NCI-H226 (cell line): ENCODE measurements at regions not wholly inside any gene's neighbourhood (a gene's known extent, or its start where the extent isn't known, plus 50 kb on each side); places are given as distances from the start of the nearest gene placed in this dataset.

Experiments used
- DNase-seq: peaks from one replicate; pipeline ENCODE4 v3.0.0-alpha.2; 2015

- no peak for DNase-seq
Observed at GRCh38 chr4:165723051-165723795, 149.8 kb upstream of the TLL1 start.

DNA sequence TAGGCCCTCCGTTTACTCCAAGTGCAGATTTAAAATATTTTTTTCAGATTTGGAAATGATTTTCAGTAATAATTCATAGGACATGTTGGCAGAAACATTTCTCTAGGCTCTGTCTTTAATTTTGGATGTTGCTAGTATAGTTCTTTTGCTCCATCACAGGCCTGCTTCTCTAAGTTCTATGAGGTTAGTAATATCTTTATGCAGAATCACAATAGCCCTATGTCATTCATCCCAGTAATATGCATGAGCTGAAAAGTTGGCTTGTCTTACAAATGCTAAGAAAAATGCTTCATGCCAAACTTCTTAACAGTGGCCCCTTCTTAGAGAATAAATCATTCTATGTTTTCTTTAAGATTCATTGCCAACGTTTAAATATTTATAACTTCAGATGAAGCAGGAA is 148.3 kb upstream of the TLL1 start:
- no peak for DNase-seq

GRCh38 chr4:165725352-165725751 is 147.7 kb upstream of the TLL1 start:
- no peak for DNase-seq

DNA sequence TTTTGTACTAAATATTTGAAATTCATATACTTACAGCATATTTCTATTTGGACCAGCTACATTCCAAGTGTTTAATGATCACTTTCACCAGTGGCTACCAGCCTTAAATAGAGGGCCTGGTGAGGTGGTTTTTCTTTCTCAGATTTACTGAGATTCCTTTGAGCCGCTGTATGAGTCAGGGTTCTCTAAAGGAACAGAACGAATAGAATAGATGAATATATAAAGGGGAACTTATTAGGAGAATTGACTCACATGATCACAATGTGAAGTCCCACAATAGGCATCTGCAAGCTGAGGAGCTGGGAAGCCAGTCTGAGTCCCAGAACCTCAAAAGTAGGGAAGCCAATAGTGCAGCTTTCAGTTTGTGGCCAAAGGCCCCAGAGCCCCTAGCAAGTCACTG is 146.2 kb upstream of the TLL1 start:
- DNase-seq, result no peak

GRCh38 chr4:165737309-165737972 is 135.6 kb upstream of the TLL1 start:
- DNase-seq, result no peak

DNA sequence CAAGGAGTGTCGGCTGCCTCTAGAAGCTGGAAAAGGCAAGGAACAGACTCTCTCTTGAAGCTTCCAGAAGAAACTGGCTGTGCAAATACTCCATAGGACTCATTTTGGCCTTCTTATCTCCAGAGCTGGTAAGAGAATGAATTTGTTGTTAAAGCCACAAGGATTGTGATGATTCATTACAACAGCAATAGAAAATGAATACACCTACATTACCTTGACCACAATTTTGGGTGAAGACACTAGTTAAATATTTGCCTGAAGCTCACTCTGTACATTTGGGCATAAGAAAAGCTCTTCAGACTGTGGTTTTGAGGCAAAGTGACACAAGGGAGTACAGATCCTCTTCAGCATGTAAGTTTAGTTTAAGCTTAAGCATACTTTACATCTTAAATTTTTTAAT is 134.5 kb upstream of the TLL1 start:
- peak; percentile 3 for DNase-seq

GRCh38 chr4:165740911-165741310 is 132.1 kb upstream of the TLL1 start:
- DNase-seq, result no peak

GRCh38 chr4:165743422-165743821 is 129.6 kb upstream of the TLL1 start:
- DNase-seq, result no peak

DNA sequence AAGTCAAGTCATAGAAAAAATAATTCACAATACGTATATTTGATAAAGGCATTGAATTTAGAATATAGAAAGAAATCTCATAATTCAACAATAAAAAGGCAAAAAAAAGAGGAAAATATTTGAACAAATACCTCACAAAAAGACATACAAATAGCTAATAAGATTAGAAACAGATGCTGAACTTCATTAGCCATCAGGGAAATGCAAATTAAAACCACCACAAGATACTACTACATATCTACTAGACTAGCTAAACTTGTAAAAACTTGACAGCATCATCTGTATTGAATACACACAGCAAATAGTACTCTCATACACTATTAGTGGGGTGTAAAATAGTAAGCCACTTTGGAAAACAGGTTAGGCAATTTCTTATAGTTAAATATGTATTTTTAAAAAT is 128.7 kb upstream of the TLL1 start:
- DNase-seq, result no peak

GRCh38 chr4:165748321-165748720 is 124.7 kb upstream of the TLL1 start:
- DNase-seq, result no peak

DNA sequence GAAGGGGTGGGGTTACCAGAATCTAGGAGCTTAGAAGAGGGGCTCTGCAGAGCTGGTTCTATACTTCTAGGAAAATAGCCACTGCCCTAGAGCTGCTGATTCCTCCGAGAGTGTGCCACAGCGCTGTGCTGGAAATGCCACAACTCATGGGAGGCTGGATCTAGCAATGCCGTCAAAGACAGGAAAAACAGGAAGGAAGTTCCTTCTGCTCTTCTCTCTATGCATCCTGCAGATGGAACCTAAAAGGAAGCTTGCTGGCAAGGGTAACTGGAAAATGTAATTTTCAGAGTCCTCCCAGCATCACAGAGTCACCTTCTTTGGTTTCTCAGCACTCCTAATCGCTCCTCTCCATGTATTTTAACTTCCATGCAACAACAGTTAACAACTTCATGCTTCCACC is 121.2 kb upstream of the TLL1 start:
- no peak for DNase-seq

DNA sequence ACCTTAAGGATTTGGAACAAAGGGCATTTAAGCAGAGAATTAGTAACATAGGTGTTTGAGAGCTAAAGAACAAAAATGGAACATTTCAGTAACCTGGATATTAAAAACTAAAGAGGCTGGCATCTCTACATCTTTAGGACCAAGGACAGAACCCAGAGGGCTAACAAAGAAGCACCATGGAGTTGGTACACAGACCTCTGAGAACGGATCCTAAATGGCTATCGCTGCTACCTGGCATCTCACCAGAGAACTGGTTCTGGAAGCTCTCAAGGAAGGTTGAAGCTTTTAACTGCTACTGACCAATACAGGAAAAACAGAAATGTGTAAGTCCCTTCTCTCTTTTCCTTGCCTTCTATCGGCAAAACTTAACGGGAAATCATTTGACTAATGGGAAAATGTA is 118.4 kb upstream of the TLL1 start:
- no peak for DNase-seq

DNA sequence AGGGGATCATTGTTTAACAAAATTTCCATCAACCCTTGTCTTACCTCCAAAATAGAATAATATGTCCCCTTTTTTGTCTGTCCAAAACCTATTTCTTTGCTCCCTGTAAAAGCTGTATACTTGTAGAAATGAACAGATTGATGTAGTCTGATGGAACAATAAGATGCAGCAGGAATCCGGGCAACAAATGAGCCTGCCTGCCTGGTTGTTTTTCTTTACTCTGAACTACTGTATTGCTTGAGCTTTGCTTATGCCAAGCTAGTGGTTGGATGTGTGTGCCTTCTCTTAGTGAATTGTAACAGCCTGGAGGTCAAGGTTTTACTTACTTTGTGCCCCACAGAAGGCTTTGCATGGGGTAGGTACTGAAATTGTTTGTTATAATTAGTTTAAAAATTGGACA is 116.2 kb upstream of the TLL1 start:
- DNase-seq, result no peak

GRCh38 chr4:165757451-165757850 is 115.6 kb upstream of the TLL1 start:
- no peak for DNase-seq

DNA sequence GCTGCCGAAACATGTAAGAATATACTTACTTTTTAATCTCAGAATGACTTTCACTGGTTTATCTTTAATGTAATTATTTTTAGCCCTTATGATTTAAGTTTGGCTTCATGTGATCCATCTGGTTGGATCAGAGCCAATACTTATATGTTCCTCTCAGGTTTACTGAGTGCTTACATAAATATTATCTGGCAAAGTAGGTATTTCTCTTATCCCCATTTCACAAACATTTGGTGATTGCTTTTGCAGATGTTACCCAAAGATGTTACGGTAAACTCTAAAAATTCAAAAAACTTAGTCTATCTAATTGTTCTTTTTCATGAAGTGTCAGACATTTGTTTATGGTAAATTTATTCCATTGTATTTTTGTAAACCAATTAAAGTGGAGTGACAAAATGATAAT is 115.0 kb upstream of the TLL1 start:
- no peak for DNase-seq

DNA sequence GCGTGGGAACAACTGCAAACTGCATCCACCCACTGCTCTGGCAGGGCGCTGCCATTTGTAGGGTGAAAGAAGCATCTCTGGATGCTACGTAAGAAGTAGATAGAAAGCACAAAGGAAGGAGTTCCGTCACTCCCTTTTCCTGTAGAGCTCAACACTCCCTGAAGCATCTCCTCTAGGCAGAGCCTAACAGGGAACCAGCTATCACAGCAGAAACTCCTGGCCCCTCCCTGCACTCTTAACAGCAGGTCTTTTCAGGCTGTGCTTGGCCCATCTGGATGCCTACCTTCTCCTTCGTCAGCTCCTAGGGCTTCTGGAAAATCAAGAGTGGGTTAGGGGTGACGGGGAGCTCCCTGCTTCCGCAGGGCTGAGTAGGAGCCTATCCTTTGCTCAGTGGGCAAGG is 112.9 kb upstream of the TLL1 start:
- DNase-seq, result no peak

DNA sequence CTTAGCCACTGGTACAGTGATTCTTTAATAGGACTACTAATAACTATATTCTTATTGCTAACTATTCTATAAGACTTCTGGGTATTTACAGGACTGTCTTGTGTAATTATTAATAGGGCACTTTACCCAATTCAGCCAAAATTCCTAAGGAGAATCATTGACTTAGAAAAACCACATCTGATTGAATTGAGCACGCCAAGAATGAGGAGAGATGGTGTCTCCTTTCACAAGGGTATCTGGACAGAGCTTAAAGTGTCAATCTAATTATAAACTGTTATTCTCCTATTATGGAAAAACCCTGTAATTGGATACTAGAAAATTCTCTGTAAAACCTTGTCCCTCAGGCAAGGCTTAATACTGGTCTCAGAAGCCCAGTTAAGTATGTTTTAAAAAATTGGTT is 111.1 kb upstream of the TLL1 start:
- DNase-seq, result no peak

DNA sequence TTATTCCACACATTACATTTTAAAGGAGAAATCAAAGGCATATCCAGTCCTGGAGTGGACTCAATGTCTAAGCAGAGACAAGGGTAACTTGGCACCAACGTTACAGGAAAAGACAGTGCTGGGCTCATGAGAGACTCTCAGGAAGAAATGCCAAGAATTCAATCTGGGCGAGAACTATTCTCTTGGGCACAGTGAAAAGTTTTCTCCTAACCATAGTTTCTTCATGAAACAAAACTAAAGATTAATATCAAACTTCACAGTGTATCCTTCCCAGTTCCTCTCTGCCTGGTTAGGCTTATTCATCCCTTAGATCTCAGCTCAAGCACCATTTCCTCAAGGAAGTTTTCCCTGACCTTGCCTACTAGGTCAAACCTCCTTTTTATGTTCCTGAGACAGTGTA is 109.4 kb upstream of the TLL1 start:
- DNase-seq, result no peak

DNA sequence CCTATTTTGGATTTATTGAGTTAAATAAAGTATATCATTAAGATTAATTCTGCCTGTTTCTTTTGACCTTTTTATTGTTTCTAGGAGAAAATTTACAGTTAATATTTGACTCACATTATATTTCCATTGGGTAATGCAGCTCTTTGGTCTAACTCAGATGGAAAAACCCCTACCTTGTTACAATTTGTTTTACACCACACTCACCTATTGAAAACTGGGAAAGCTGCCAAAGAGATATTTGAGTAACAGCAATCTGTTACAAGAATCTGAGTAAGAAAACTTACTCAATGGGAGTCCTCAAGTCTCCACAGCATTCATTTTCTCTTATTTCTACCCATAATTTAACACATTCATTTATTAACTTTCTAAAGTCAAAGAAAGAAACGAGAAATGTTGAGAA is 108.0 kb upstream of the TLL1 start:
- DNase-seq, result peak; percentile 17

GRCh38 chr4:165766018-165766417 is 107.0 kb upstream of the TLL1 start:
- DNase-seq, result no peak

DNA sequence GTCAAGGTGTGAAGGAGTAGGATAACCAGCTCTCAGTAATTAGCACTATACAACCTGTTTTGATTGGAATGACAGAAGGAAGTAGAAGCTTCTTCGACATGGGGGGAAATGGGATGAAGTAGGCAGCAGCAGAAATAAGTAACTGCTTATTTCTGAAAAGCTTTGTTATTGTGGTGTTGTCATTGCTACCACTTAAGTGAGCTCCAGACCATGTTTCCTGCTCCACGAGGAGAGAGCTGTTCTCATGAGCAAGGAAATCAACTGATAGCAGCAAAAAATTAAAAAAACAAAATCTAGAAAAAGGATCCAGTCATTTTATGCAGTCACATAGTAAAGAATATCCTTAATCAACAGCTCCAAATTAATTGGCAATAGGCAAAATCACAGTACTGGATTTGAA is 106.1 kb upstream of the TLL1 start:
- DNase-seq, result no peak

DNA sequence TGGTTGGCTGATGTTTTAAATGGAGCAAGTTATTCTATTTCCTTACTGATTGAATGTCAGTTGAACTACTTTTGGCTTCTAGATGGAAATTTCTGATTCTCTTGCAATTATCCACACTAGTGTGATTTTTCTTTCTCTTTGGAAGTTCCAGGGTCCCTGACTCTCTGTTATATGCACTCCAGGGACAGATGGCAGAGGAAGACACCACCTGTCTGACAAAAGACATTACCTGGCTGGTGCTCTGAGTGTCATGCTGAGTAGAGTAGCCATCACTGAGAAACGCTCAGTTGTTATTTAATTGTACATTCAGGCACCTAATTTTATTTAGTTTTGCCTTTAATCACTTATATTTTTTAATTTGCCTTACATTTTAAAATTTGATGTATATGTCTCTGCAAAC is 105.4 kb upstream of the TLL1 start:
- DNase-seq, result no peak

GRCh38 chr4:165768281-165768680 is 104.8 kb upstream of the TLL1 start:
- DNase-seq, result no peak

DNA sequence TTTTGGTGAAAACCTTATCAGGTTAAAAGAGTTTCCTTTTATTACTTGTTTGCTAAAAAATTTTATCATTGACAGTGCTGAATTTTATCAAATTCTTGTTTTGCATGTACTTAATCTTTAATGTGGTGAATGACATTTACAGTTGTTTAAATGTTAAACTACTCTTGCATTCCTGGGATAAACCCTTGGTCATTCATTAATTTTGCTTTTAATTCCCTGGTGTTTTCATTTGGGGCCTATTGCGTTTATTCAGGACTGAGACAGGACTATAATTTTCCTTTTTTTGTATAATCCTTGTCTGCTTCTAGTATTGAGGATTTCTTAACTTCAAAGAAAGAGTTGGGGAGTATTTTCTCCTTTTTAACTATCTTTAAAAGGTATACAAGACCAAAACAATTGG is 98.7 kb upstream of the TLL1 start:
- no peak for DNase-seq
